HepG2 (cell line): ENCODE measurements at regions not wholly inside any gene's neighbourhood (a gene's known extent, or its start where the extent isn't known, plus 50 kb on each side); places are given as distances from the start of the nearest gene placed in this dataset.

Source experiments
- ATAC-seq: fragments of 200-7000 bp; cut with Tn5 transposase; 3 replicates; pipeline ENCODE4 v1.9.1; 2020; ENCODE audit warnings: mild to moderate bottlenecking, moderate library complexity
- BruUV-seq: library from RNA; stranded (reverse); fragments of 400-500 nt; replicated peaks from 2 replicates; lab custom pipeline; 2021; lab: Mats Ljungman, UMichigan
- CTCF ChIA-PET: fragments of 300-600 bp; formaldehyde crosslinking; extraction: SDS; loops from one replicate; lab custom pipeline; 2021; ENCODE audit warnings: low total read pairs, inconsistent platforms, low intra/inter-chr PET ratio; lab: Yijun Ruan, JAX
- POLR2A ChIA-PET: fragments of 350-600 bp; sonication (Branson Sonifier 250); formaldehyde crosslinking; loops from one replicate; lab custom pipeline; 2020; ENCODE audit warnings: antibody characterized with exemption, inconsistent platforms; lab: Yijun Ruan, JAX
- DNase-seq: peaks from one replicate; pipeline ENCODE4 v3.0.0-alpha.2; 2015; ENCODE audit warnings: low spot score
- FAIRE-seq: peaks from 3 replicates; lab custom pipeline; 2011; peaks lifted over from hg19 to GRCh38; lab: Jason Lieb, UNC
- H2AFZ ChIP-seq: one replicate; pipeline ENCODE4 v1.6.1; 2011; ENCODE audit warnings: low read length, inconsistent platforms
- H3K27ac ChIP-seq: fragments of 300-600 bp; 3 replicates; pipeline ENCODE4 v1.8.0; 2011; ENCODE audit warnings: mixed run types, mild to moderate bottlenecking, mixed read lengths, low read length, inconsistent platforms; ENCODE audit not compliant: insufficient read depth; ENCODE audit errors: extremely low read length
- H3K27me3 ChIP-seq, 2 experiments: fragments of 200-600 bp in 1 of 2; 2 replicates in 1 of 2; 3 replicates in 1 of 2; pipeline versions ENCODE4 v1.6.0 to v1.8.0; 2011; ENCODE audit warnings: low read length in 2 of 2, mild to moderate bottlenecking in 2 of 2, moderate library complexity in 2 of 2, inconsistent platforms in 1 of 2; ENCODE audit not compliant: insufficient read depth in 2 of 2, control insufficient read depth in 1 of 2
- H3K36me3 ChIP-seq, 2 experiments: fragments of 200-600 bp in 1 of 2; replicated peaks in 1 of 2; 2 replicates in 1 of 2; 3 replicates in 1 of 2; pipeline versions ENCODE4 v1.5.1 to v1.8.0; 2011; ENCODE audit warnings: low read length in 2 of 2, inconsistent platforms in 1 of 2; ENCODE audit not compliant: insufficient read depth in 2 of 2, control insufficient read depth in 1 of 2
- H3K4me1 ChIP-seq: 2 replicates; pipeline ENCODE4 v1.5.1; 2012; ENCODE audit warnings: low read length, inconsistent platforms; ENCODE audit not compliant: insufficient read depth
- H3K4me2 ChIP-seq: 2 replicates; pipeline ENCODE4 v1.6.0; 2011; ENCODE audit warnings: low read depth, low read length, inconsistent platforms
- H3K4me3 ChIP-seq, 3 experiments: fragments of 200-600 bp in 1 of 3; sonication (generic), shearing (Covaris generic) in 1 of 3; replicated peaks in 1 of 3; 2 replicates each; pipeline ENCODE4 v1.5.1; 2011 to 2016; ENCODE audit warnings: low read length in 3 of 3, inconsistent platforms in 2 of 3, low read depth in 2 of 3, mild to moderate bottlenecking in 2 of 3, control low read depth in 1 of 3, mixed read lengths in 1 of 3; ENCODE audit not compliant: insufficient read depth in 1 of 3
- H3K79me2 ChIP-seq: one replicate; pipeline ENCODE4 v1.6.1; 2011; ENCODE audit warnings: low read length, inconsistent platforms; ENCODE audit not compliant: insufficient read depth
- H3K9ac ChIP-seq: 2 replicates; pipeline ENCODE4 v1.6.0; 2011; ENCODE audit warnings: mild to moderate bottlenecking, low read depth, low read length, inconsistent platforms; ENCODE audit not compliant: insufficient read depth
- H3K9me3 ChIP-seq: 2 replicates; pipeline ENCODE4 v1.5.1; 2012; ENCODE audit warnings: mild to moderate bottlenecking, low read length
- H4K20me1 ChIP-seq: 2 replicates; pipeline ENCODE4 v1.6.0; 2011; ENCODE audit warnings: inconsistent platforms, mild to moderate bottlenecking, low read length, moderate library complexity; ENCODE audit not compliant: insufficient read depth
- EEA1 ChIP-seq: sonication (generic); formaldehyde crosslinking; IDR thresholded peaks from 2 replicates; pipeline ENCODE4 v1.5.1; 2020; ENCODE audit warnings: mild to moderate bottlenecking, missing genetic modification reagents, borderline replicate concordance
- MZF1 ChIP-seq: sonication (generic); formaldehyde crosslinking; IDR thresholded peaks from 2 replicates; pipeline ENCODE4 v1.8.1; 2023; ENCODE audit warnings: mild to moderate bottlenecking, missing genetic modification reagents, borderline replicate concordance
- NR2F1 ChIP-seq, 2 experiments: fragments of 450-650 bp in 1 of 2; formaldehyde crosslinking in 1 of 2; IDR thresholded peaks; 2 replicates each; pipeline versions ENCODE4 v1.5.0 to v1.6.1; 2016 to 2020; ENCODE audit warnings: mild to moderate bottlenecking in 1 of 2, missing compliant biosample characterization in 1 of 2, missing genetic modification reagents in 1 of 2, moderate library complexity in 1 of 2
- SMYD3 ChIP-seq: sonication (generic); formaldehyde crosslinking; IDR thresholded peaks from 2 replicates; pipeline ENCODE4 v1.8.1; 2023; ENCODE audit warnings: mild to moderate bottlenecking, missing genetic modification reagents
- ZNF572 ChIP-seq: sonication (generic); formaldehyde crosslinking; IDR thresholded peaks from 2 replicates; pipeline ENCODE4 v1.5.1; 2020; ENCODE audit warnings: mild to moderate bottlenecking, missing genetic modification reagents
- WGBS: methylation state at CpG from one replicate; pipeline ENCODE4 v1.1.6; 2017; ENCODE audit warnings: low lambda C conversion rate; 5-methylcytosine and 5-hydroxymethylcytosine counted together
- in situ Hi-C: cut with HindIII; loops from 2 replicates; pipeline ENCODE4 v1.10.0; 2017; ENCODE audit warnings: low pct_unique_long_range_greater_than_20kb; ENCODE audit not compliant: extremely low pct_ligation_motif_present
- intact Hi-C: fragments of 100-400 bp; cut with micrococcal nuclease; formaldehyde crosslinking; loops from one replicate; pipeline ENCODE4 v1.10.0; 2022; ENCODE audit not compliant: unreplicated experiment
- TF ChIP-seq, protein P1 (sequence below): sonication (generic); formaldehyde crosslinking; conservative IDR thresholded peaks from 2 replicates; pipeline ENCODE4 v1.4.0; 2020; ENCODE audit warnings: missing genetic modification reagents
- TF ChIP-seq, protein P2 (sequence below): sonication (generic); formaldehyde crosslinking; IDR thresholded peaks from 2 replicates; pipeline ENCODE4 v1.4.0; 2020; ENCODE audit warnings: mild to moderate bottlenecking, missing genetic modification reagents
- TF ChIP-seq, protein P3 (sequence below): sonication (generic); formaldehyde crosslinking; IDR thresholded peaks from 2 replicates; pipeline ENCODE4 v1.4.0; 2020; ENCODE audit warnings: missing genetic modification reagents

DNA sequence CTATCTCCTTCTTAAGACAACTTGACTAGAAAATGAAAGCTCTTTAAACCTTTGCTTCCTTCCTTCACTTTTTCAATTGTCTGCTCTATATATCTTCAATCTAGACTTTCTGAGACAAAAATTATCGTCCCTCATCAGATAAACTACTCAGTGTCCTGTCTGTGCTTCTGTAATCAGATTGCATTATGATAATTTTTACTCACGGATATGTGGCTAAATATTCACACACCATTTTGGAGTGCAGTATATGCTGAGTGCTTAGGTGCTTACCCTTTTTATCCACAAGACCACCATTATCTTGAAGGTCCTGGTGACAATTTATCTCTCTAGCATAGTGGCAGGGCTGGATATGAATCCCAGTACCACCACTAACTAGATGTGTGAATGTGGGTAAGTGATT is 1012.3 kb downstream of the TUSC7 start:
- Histone ChIP-seq H3K9me3 (no peaks in the 10 kb centered on the region), H3K9ac (no peak overlapping the region), H4K20me1 (no peaks in the 10 kb centered on the region), H3K79me2 (no peaks in the 10 kb centered on the region), H3K4me3 (no peak overlapping the region), H3K4me2 (no peak overlapping the region), H3K27ac (no peak overlapping the region), H2AFZ (no peak overlapping the region), H3K36me3 (no peaks in the 10 kb centered on the region), H3K27me3 (no peaks in the 10 kb centered on the region), H3K4me1 (no peaks in the 10 kb centered on the region)
- DNase-seq = no peak
- in situ Hi-C loops = no loop called here
- ChIA-PET CTCF (no interaction called here), POLR2A (no interaction called here)
- WGBS = 0% methylated on average over 2 of the region's 2 CpGs
- intact Hi-C loops = no loop called here
- ATAC-seq = no peak
- BruUV-seq = no TSS peak
- FAIRE-seq = no peak
- TF ChIP-seq ZNF572 (CRISPR knock-in tag) (no peak), EEA1 (CRISPR knock-in tag) (no peak), SMYD3 (no peak), MZF1 (CRISPR knock-in tag) (no peak), NR2F1 (CRISPR knock-in tag; IDR thresholded peaks at IDR 0.05) (no peak)
- TF ChIP-seq, protein P1, sequence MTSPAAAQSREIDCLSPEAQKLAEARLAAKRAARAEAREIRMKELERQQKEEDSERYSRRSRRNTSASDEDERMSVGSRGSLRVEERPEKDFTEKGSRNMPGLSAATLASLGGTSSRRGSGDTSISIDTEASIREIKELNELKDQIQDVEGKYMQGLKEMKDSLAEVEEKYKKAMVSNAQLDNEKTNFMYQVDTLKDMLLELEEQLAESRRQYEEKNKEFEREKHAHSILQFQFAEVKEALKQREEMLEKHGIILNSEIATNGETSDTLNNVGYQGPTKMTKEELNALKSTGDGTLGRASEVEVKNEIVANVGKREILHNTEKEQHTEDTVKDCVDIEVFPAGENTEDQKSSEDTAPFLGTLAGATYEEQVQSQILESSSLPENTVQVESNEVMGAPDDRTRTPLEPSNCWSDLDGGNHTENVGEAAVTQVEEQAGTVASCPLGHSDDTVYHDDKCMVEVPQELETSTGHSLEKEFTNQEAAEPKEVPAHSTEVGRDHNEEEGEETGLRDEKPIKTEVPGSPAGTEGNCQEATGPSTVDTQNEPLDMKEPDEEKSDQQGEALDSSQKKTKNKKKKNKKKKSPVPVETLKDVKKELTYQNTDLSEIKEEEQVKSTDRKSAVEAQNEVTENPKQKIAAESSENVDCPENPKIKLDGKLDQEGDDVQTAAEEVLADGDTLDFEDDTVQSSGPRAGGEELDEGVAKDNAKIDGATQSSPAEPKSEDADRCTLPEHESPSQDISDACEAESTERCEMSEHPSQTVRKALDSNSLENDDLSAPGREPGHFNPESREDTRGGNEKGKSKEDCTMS (CRISPR knock-in tag) = no peak
- TF ChIP-seq, protein P2, sequence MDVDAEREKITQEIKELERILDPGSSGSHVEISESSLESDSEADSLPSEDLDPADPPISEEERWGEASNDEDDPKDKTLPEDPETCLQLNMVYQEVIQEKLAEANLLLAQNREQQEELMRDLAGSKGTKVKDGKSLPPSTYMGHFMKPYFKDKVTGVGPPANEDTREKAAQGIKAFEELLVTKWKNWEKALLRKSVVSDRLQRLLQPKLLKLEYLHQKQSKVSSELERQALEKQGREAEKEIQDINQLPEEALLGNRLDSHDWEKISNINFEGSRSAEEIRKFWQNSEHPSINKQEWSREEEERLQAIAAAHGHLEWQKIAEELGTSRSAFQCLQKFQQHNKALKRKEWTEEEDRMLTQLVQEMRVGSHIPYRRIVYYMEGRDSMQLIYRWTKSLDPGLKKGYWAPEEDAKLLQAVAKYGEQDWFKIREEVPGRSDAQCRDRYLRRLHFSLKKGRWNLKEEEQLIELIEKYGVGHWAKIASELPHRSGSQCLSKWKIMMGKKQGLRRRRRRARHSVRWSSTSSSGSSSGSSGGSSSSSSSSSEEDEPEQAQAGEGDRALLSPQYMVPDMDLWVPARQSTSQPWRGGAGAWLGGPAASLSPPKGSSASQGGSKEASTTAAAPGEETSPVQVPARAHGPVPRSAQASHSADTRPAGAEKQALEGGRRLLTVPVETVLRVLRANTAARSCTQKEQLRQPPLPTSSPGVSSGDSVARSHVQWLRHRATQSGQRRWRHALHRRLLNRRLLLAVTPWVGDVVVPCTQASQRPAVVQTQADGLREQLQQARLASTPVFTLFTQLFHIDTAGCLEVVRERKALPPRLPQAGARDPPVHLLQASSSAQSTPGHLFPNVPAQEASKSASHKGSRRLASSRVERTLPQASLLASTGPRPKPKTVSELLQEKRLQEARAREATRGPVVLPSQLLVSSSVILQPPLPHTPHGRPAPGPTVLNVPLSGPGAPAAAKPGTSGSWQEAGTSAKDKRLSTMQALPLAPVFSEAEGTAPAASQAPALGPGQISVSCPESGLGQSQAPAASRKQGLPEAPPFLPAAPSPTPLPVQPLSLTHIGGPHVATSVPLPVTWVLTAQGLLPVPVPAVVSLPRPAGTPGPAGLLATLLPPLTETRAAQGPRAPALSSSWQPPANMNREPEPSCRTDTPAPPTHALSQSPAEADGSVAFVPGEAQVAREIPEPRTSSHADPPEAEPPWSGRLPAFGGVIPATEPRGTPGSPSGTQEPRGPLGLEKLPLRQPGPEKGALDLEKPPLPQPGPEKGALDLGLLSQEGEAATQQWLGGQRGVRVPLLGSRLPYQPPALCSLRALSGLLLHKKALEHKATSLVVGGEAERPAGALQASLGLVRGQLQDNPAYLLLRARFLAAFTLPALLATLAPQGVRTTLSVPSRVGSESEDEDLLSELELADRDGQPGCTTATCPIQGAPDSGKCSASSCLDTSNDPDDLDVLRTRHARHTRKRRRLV (CRISPR knock-in tag) = no peak
- TF ChIP-seq, protein P3, sequence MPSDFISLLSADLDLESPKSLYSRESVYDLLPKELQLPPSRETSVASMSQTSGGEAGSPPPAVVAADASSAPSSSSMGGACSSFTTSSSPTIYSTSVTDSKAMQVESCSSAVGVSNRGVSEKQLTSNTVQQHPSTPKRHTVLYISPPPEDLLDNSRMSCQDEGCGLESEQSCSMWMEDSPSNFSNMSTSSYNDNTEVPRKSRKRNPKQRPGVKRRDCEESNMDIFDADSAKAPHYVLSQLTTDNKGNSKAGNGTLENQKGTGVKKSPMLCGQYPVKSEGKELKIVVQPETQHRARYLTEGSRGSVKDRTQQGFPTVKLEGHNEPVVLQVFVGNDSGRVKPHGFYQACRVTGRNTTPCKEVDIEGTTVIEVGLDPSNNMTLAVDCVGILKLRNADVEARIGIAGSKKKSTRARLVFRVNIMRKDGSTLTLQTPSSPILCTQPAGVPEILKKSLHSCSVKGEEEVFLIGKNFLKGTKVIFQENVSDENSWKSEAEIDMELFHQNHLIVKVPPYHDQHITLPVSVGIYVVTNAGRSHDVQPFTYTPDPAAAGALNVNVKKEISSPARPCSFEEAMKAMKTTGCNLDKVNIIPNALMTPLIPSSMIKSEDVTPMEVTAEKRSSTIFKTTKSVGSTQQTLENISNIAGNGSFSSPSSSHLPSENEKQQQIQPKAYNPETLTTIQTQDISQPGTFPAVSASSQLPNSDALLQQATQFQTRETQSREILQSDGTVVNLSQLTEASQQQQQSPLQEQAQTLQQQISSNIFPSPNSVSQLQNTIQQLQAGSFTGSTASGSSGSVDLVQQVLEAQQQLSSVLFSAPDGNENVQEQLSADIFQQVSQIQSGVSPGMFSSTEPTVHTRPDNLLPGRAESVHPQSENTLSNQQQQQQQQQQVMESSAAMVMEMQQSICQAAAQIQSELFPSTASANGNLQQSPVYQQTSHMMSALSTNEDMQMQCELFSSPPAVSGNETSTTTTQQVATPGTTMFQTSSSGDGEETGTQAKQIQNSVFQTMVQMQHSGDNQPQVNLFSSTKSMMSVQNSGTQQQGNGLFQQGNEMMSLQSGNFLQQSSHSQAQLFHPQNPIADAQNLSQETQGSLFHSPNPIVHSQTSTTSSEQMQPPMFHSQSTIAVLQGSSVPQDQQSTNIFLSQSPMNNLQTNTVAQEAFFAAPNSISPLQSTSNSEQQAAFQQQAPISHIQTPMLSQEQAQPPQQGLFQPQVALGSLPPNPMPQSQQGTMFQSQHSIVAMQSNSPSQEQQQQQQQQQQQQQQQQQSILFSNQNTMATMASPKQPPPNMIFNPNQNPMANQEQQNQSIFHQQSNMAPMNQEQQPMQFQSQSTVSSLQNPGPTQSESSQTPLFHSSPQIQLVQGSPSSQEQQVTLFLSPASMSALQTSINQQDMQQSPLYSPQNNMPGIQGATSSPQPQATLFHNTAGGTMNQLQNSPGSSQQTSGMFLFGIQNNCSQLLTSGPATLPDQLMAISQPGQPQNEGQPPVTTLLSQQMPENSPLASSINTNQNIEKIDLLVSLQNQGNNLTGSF = no peak
